ENCODE measurements at regions not wholly inside any gene's neighbourhood (a gene's known extent, or its start where the extent isn't known, plus 50 kb on each side); places are given as distances from the start of the nearest gene placed in this dataset.
A peak's percentile ranks its signal among the peaks of the same experiment; 100 is the strongest.

GRCh38 chr12:76680940-76681339, 83.0 kb upstream of the ZDHHC17 start:
- H3K27me3 ChIP-seq: no peaks in the 10 kb centered on the region
- peaks cover 0 to 15% (median 0%) of the 10 kb centered on the region in 3 donors for H3K4me1 ChIP-seq
- H3K27ac ChIP-seq: no peak overlapping the region
- H3K36me3 ChIP-seq: no peaks in the 10 kb centered on the region
- no peak for ATAC-seq
- WGBS, 2 donors (ENCODE audit: low coverage in 1 of 2): 63 to 79% methylated on average over 2 of the region's 2 CpGs
- TF ChIP-seq POLR2AphosphoS5 (IDR thresholded peaks at IDR 0.05) (no peak), POLR2A (IDR thresholded peaks at IDR 0.05) (no peak), EP300 (IDR thresholded peaks at IDR 0.05) (no peak), CTCF (IDR thresholded peaks at IDR 0.05) (no peak)
- no peaks in the 10 kb centered on the region for H3K9me3 ChIP-seq
- no peak overlapping the region for H3K4me3 ChIP-seq

- no peak overlapping the region for H3K27ac ChIP-seq
- H3K4me1 ChIP-seq: peaks cover 0 to 15% (median 0%) of the 10 kb centered on the region in 3 donors
- H3K27me3 ChIP-seq: no peaks in the 10 kb centered on the region
- H3K36me3 ChIP-seq: no peaks in the 10 kb centered on the region
- H3K9me3 ChIP-seq: no peaks in the 10 kb centered on the region
- ATAC-seq: peak; percentile 31
- 3 to 9% methylated on average over 3 to 4 of the region's 5 CpGs for WGBS, 2 donors (ENCODE audit: low coverage in 1 of 2)
- TF ChIP-seq CTCF (IDR thresholded peaks at IDR 0.05) (no peak), POLR2A (IDR thresholded peaks at IDR 0.05) (no peak), POLR2AphosphoS5 (IDR thresholded peaks at IDR 0.05) (no peak), EP300 (IDR thresholded peaks at IDR 0.05) (no peak)
- no peak overlapping the region for H3K4me3 ChIP-seq
Observed at GRCh38 chr12:76685246-76685678, 78.7 kb upstream of the ZDHHC17 start.

GRCh38 chr12:76687981-76688380, 75.9 kb upstream of the ZDHHC17 start:
- 31 to 40% methylated on average over 3 of the region's 3 CpGs for WGBS, 2 donors (ENCODE audit: low coverage in 1 of 2)
- Histone ChIP-seq H3K4me1 (peaks cover 0 to 15% (median 0%) of the 10 kb centered on the region in 3 donors), H3K36me3 (no peaks in the 10 kb centered on the region), H3K9me3 (no peaks in the 10 kb centered on the region), H3K27ac (no peak overlapping the region), H3K27me3 (no peaks in the 10 kb centered on the region), H3K4me3 (no peak overlapping the region)
- TF ChIP-seq POLR2AphosphoS5 (IDR thresholded peaks at IDR 0.05) (no peak), EP300 (IDR thresholded peaks at IDR 0.05) (no peak), POLR2A (IDR thresholded peaks at IDR 0.05) (no peak), CTCF (IDR thresholded peaks at IDR 0.05) (no peak)
- ATAC-seq: no peak

- Histone ChIP-seq H3K9me3 (no peaks in the 10 kb centered on the region), H3K36me3 (no peaks in the 10 kb centered on the region), H3K27ac (no peak overlapping the region), H3K4me1 (peaks cover 0 to 15% (median 0%) of the 10 kb centered on the region in 3 donors), H3K27me3 (no peaks in the 10 kb centered on the region), H3K4me3 (no peak overlapping the region)
- TF ChIP-seq POLR2AphosphoS5 (IDR thresholded peaks at IDR 0.05): no peak
- TF ChIP-seq POLR2A (IDR thresholded peaks at IDR 0.05): no peak
- no peak for TF ChIP-seq CTCF (IDR thresholded peaks at IDR 0.05)
- no peak for TF ChIP-seq EP300 (IDR thresholded peaks at IDR 0.05)
- no peak for ATAC-seq
- WGBS, 2 donors (ENCODE audit: low coverage in 1 of 2): 85 to 92% methylated on average over 2 of the region's 2 CpGs
Observed at GRCh38 chr12:76688631-76689030, 75.3 kb upstream of the ZDHHC17 start.

GRCh38 chr12:76690921-76691700, 72.8 kb upstream of the ZDHHC17 start:
- TF ChIP-seq POLR2A (IDR thresholded peaks at IDR 0.05): no peak
- TF ChIP-seq POLR2AphosphoS5 (IDR thresholded peaks at IDR 0.05): no peak
- no peak for TF ChIP-seq CTCF (IDR thresholded peaks at IDR 0.05)
- TF ChIP-seq EP300 (IDR thresholded peaks at IDR 0.05): no peak
- H3K27me3 ChIP-seq: no peaks in the 10 kb centered on the region
- ATAC-seq: no peak
- no peak overlapping the region for H3K4me3 ChIP-seq
- H3K4me1 ChIP-seq: no peaks in the 10 kb centered on the region
- WGBS, 2 donors (ENCODE audit: low coverage in 1 of 2): 85 to 91% methylated on average over 6 of the region's 6 CpGs
- no peak overlapping the region for H3K27ac ChIP-seq
- no peaks in the 10 kb centered on the region for H3K36me3 ChIP-seq
- no peaks in the 10 kb centered on the region for H3K9me3 ChIP-seq
